ENCODE measurements at regions not wholly inside any gene's neighbourhood (a gene's known extent, or its start where the extent isn't known, plus 50 kb on each side); places are given as distances from the start of the nearest gene placed in this dataset.

- no peak for TF ChIP-seq CTCF (IDR thresholded peaks at IDR 0.05)
- no peak for TF ChIP-seq POLR2A (IDR thresholded peaks at IDR 0.05)
- no peak for TF ChIP-seq POLR2AphosphoS5 (IDR thresholded peaks at IDR 0.05)
These were observed 227.2 kb downstream of the SNCA start for GRCh38 chr4:89609756-89610155.
